WTC11 (cell line): ENCODE measurements at regions not wholly inside any gene's neighbourhood (a gene's known extent, or its start where the extent isn't known, plus 50 kb on each side); places are given as distances from the start of the nearest gene placed in this dataset.

Source experiments
- ATAC-seq: fragments of 200-7000 bp; cut with Tn5 transposase; 2 replicates; pipeline ENCODE4 v1.10.0; 2021; ENCODE audit warnings: mild to moderate bottlenecking, moderate library complexity
- CTCF ChIA-PET: fragments of 300-600 bp; sonication (Branson Sonifier 250); formaldehyde crosslinking; loops from one replicate; lab custom pipeline; 2021; ENCODE audit warnings: antibody characterized with exemption; lab: Charles Lee
- POLR2A ChIA-PET: fragments of 350-600 bp; sonication (Branson Sonifier 250); formaldehyde crosslinking; loops from one replicate; lab custom pipeline; 2021; ENCODE audit warnings: antibody characterized with exemption; lab: Charles Lee
- DNase-seq: peaks from one replicate; pipeline ENCODE4 v3.0.0; 2021; ENCODE audit warnings: low spot score
- H3K27ac Mint-ChIP-seq: 2 replicates; pipeline ENCODE4 v1.8.0; 2021; ENCODE audit warnings: mixed read lengths
- H3K27me3 Mint-ChIP-seq: 2 replicates; pipeline ENCODE4 v1.8.0; 2021; ENCODE audit warnings: low read depth, mild to moderate bottlenecking, moderate library complexity, mixed read lengths
- H3K36me3 Mint-ChIP-seq: 2 replicates; pipeline ENCODE4 v1.8.0; 2021; ENCODE audit warnings: mixed read lengths
- H3K4me1 Mint-ChIP-seq: 2 replicates; pipeline ENCODE4 v1.8.0; 2022; ENCODE audit warnings: mixed read lengths
- H3K4me3 Mint-ChIP-seq: 2 replicates; pipeline ENCODE4 v1.8.0; 2021; ENCODE audit warnings: mild to moderate bottlenecking, moderate library complexity, mixed read lengths
- H3K9me3 Mint-ChIP-seq: 2 replicates; pipeline ENCODE4 v1.8.0; 2021; ENCODE audit warnings: mixed read lengths
- CREB1 ChIP-seq: sonication (generic); formaldehyde crosslinking; IDR thresholded peaks from 2 replicates; pipeline ENCODE4 v1.8.0; 2023; ENCODE audit warnings: mild to moderate bottlenecking, missing genetic modification reagents
- CREM ChIP-seq: sonication (generic); formaldehyde crosslinking; IDR thresholded peaks from 2 replicates; pipeline ENCODE4 v1.8.1; 2022; ENCODE audit warnings: mild to moderate bottlenecking, missing genetic modification reagents, moderate library complexity
- FOXJ3 ChIP-seq: sonication (generic); formaldehyde crosslinking; IDR thresholded peaks from 2 replicates; pipeline ENCODE4 v1.9.0; 2021; ENCODE audit warnings: missing genetic modification reagents, mild to moderate bottlenecking, borderline replicate concordance
- FOXK1 ChIP-seq: sonication (generic); formaldehyde crosslinking; IDR thresholded peaks from 2 replicates; pipeline ENCODE4 v1.8.0; 2022; ENCODE audit warnings: mild to moderate bottlenecking, moderate library complexity, missing genetic modification reagents
- GABPB1 ChIP-seq: sonication (generic); formaldehyde crosslinking; IDR thresholded peaks from 2 replicates; pipeline ENCODE4 v1.8.1; 2023; ENCODE audit warnings: mild to moderate bottlenecking, missing genetic modification reagents
- GRHL2 ChIP-seq: fragments of 250-450 bp; sonication (Bioruptor Pico); IDR thresholded peaks from 2 replicates; pipeline ENCODE4 v1.8.0; 2022; ENCODE audit warnings: mild to moderate bottlenecking, moderate library complexity; ENCODE audit not compliant: insufficient replicate concordance, severe bottlenecking
- IRF2 ChIP-seq: sonication (generic); formaldehyde crosslinking; IDR thresholded peaks from 2 replicates; pipeline ENCODE4 v1.8.0; 2022; ENCODE audit warnings: low read depth, missing genetic modification reagents, borderline replicate concordance
- JAZF1 ChIP-seq: fragments of 250-450 bp; sonication (Bioruptor Pico); IDR thresholded peaks from 2 replicates; pipeline ENCODE4 v1.9.0; 2021; ENCODE audit warnings: moderate library complexity, mild to moderate bottlenecking, inconsistent platforms
- MYBL2 ChIP-seq: sonication (generic); formaldehyde crosslinking; IDR thresholded peaks from 2 replicates; pipeline ENCODE4 v1.8.1; 2023; ENCODE audit warnings: mild to moderate bottlenecking, moderate library complexity, missing genetic modification reagents
- NFYB ChIP-seq: sonication (generic); formaldehyde crosslinking; conservative IDR thresholded peaks from 2 replicates; pipeline ENCODE4 v1.8.0; 2022; ENCODE audit warnings: low read depth, missing genetic modification reagents
- NR2C2 ChIP-seq: sonication (generic); formaldehyde crosslinking; IDR thresholded peaks from 2 replicates; pipeline ENCODE4 v1.8.0; 2022; ENCODE audit warnings: mild to moderate bottlenecking, missing genetic modification reagents
- SOX15 ChIP-seq: fragments of 250-450 bp; sonication (Bioruptor Pico); IDR thresholded peaks from 2 replicates; pipeline ENCODE4 v1.9.0; 2021; ENCODE audit warnings: mild to moderate bottlenecking
- SP1 ChIP-seq: sonication (generic); formaldehyde crosslinking; conservative IDR thresholded peaks from 2 replicates; pipeline ENCODE4 v1.8.1; 2022; ENCODE audit warnings: missing genetic modification reagents
- TEAD1 ChIP-seq: sonication (generic); formaldehyde crosslinking; IDR thresholded peaks from 2 replicates; pipeline ENCODE4 v1.8.0; 2022; ENCODE audit warnings: mild to moderate bottlenecking, missing genetic modification reagents
- TEAD4 ChIP-seq: sonication (generic); formaldehyde crosslinking; IDR thresholded peaks from 2 replicates; pipeline ENCODE4 v1.8.0; 2022; ENCODE audit warnings: mild to moderate bottlenecking, missing genetic modification reagents
- TP53 ChIP-seq: sonication (generic); formaldehyde crosslinking; IDR thresholded peaks from 2 replicates; pipeline ENCODE4 v1.8.1; 2023; ENCODE audit warnings: mild to moderate bottlenecking, missing genetic modification reagents
- ZNF232 ChIP-seq: sonication (generic); formaldehyde crosslinking; IDR thresholded peaks from 2 replicates; pipeline ENCODE4 v1.8.0; 2022; ENCODE audit warnings: mild to moderate bottlenecking, missing genetic modification reagents
- ZNF263 ChIP-seq: sonication (generic); formaldehyde crosslinking; IDR thresholded peaks from 2 replicates; pipeline ENCODE4 v1.8.1; 2022; ENCODE audit warnings: low read depth, mild to moderate bottlenecking, moderate library complexity, missing genetic modification reagents
- ZNF396 ChIP-seq: fragments of 250-450 bp; sonication (Bioruptor Pico); IDR thresholded peaks from 2 replicates; pipeline ENCODE4 v1.8.0; 2021; ENCODE audit warnings: mild to moderate bottlenecking, moderate library complexity, borderline replicate concordance
- TF ChIP-seq, protein P1 (sequence below): sonication (generic); formaldehyde crosslinking; IDR thresholded peaks from 2 replicates; pipeline ENCODE4 v1.8.0; 2023; ENCODE audit warnings: mild to moderate bottlenecking, missing genetic modification reagents
- TF ChIP-seq, protein P2 (sequence below): sonication (generic); formaldehyde crosslinking; IDR thresholded peaks from 2 replicates; pipeline ENCODE4 v1.8.1; 2022; ENCODE audit warnings: mild to moderate bottlenecking, missing genetic modification reagents, moderate library complexity, borderline replicate concordance
- TF ChIP-seq, protein P3 (sequence below): sonication (generic); formaldehyde crosslinking; IDR thresholded peaks from 2 replicates; pipeline ENCODE4 v1.8.1; 2023; ENCODE audit warnings: mild to moderate bottlenecking, missing genetic modification reagents
- TF ChIP-seq, protein P4 (sequence below): sonication (generic); formaldehyde crosslinking; IDR thresholded peaks from 2 replicates; pipeline ENCODE4 v1.8.0; 2022; ENCODE audit warnings: mild to moderate bottlenecking, missing genetic modification reagents
- TF ChIP-seq, protein P5 (sequence below): sonication (generic); formaldehyde crosslinking; IDR thresholded peaks from 2 replicates; pipeline ENCODE4 v1.8.0; 2022; ENCODE audit warnings: missing genetic modification reagents
- TF ChIP-seq, protein P6 (sequence below): sonication (generic); formaldehyde crosslinking; conservative IDR thresholded peaks from 2 replicates; pipeline ENCODE4 v1.8.1; 2022; ENCODE audit warnings: mild to moderate bottlenecking, missing genetic modification reagents
- TF ChIP-seq, protein P7 (sequence below): sonication (generic); formaldehyde crosslinking; IDR thresholded peaks from 2 replicates; pipeline ENCODE4 v1.8.0; 2023; ENCODE audit warnings: missing genetic modification reagents

DNA sequence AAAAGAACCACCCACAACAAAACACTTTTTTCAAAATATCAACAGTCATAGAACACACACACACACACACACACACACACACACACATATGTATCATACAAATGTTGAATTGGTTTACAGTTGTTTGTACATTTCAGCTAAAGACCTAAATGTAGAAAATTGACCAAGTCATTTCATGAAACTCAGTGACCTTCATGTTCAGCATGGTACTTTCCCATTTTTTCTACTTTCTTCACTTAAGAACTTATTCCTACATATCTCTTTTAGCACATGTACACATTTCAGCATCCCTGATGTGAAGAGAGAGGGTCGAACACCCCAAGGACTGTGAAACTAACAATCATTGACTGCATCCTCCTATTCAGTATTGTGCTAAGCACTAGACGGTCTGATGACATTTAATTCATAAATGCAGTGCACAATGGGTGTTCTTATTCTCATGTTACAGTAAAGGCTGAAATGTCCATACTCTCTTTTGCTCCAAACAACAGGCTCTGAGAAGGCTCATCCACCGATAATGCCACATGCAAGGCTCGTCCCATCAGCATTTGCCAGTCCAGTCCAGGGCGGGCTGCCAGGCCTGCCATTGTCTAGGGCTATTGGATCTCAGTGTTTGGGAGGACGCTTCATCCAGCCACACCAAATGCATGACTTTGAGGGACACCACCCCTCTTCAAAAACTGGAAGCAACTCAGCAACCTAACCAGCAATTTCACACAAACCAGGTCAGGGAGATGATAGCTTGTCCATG is 150.1 kb upstream of the RUNX1 start:
- peaks cover 22% of the 10 kb centered on the region for H3K9me3 Mint-ChIP-seq
- H3K4me1 Mint-ChIP-seq: no peaks in the 10 kb centered on the region
- H3K27me3 Mint-ChIP-seq: no peaks in the 10 kb centered on the region
- ChIA-PET POLR2A (no interaction called here), CTCF (no interaction called here)
- DNase-seq (no peak), ATAC-seq (no peak)
- H3K27ac Mint-ChIP-seq: no peak overlapping the region
- TF ChIP-seq ZNF263 (CRISPR knock-in tag): no peak
- TF ChIP-seq, protein P1, sequence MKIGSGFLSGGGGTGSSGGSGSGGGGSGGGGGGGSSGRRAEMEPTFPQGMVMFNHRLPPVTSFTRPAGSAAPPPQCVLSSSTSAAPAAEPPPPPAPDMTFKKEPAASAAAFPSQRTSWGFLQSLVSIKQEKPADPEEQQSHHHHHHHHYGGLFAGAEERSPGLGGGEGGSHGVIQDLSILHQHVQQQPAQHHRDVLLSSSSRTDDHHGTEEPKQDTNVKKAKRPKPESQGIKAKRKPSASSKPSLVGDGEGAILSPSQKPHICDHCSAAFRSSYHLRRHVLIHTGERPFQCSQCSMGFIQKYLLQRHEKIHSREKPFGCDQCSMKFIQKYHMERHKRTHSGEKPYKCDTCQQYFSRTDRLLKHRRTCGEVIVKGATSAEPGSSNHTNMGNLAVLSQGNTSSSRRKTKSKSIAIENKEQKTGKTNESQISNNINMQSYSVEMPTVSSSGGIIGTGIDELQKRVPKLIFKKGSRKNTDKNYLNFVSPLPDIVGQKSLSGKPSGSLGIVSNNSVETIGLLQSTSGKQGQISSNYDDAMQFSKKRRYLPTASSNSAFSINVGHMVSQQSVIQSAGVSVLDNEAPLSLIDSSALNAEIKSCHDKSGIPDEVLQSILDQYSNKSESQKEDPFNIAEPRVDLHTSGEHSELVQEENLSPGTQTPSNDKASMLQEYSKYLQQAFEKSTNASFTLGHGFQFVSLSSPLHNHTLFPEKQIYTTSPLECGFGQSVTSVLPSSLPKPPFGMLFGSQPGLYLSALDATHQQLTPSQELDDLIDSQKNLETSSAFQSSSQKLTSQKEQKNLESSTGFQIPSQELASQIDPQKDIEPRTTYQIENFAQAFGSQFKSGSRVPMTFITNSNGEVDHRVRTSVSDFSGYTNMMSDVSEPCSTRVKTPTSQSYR (CRISPR knock-in tag): no peak
- TF ChIP-seq SOX15 (CRISPR knock-in tag): no peak
- TF ChIP-seq GRHL2: no peak
- TF ChIP-seq, protein P2, sequence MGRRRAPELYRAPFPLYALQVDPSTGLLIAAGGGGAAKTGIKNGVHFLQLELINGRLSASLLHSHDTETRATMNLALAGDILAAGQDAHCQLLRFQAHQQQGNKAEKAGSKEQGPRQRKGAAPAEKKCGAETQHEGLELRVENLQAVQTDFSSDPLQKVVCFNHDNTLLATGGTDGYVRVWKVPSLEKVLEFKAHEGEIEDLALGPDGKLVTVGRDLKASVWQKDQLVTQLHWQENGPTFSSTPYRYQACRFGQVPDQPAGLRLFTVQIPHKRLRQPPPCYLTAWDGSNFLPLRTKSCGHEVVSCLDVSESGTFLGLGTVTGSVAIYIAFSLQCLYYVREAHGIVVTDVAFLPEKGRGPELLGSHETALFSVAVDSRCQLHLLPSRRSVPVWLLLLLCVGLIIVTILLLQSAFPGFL (CRISPR knock-in tag): no peak
- TF ChIP-seq SP1 (CRISPR knock-in tag): no peak
- no peak for TF ChIP-seq FOXK1 (CRISPR knock-in tag)
- no peak for TF ChIP-seq CREM (CRISPR knock-in tag)
- TF ChIP-seq CREB1 (CRISPR knock-in tag): no peak
- TF ChIP-seq IRF2 (CRISPR knock-in tag): no peak
- TF ChIP-seq, protein P3, sequence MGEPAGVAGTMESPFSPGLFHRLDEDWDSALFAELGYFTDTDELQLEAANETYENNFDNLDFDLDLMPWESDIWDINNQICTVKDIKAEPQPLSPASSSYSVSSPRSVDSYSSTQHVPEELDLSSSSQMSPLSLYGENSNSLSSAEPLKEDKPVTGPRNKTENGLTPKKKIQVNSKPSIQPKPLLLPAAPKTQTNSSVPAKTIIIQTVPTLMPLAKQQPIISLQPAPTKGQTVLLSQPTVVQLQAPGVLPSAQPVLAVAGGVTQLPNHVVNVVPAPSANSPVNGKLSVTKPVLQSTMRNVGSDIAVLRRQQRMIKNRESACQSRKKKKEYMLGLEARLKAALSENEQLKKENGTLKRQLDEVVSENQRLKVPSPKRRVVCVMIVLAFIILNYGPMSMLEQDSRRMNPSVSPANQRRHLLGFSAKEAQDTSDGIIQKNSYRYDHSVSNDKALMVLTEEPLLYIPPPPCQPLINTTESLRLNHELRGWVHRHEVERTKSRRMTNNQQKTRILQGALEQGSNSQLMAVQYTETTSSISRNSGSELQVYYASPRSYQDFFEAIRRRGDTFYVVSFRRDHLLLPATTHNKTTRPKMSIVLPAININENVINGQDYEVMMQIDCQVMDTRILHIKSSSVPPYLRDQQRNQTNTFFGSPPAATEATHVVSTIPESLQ (CRISPR knock-in tag): no peak
- no peak for TF ChIP-seq MYBL2 (CRISPR knock-in tag)
- TF ChIP-seq NR2C2 (CRISPR knock-in tag): no peak
- TF ChIP-seq ZNF396 (CRISPR knock-in tag): no peak
- TF ChIP-seq, protein P4, sequence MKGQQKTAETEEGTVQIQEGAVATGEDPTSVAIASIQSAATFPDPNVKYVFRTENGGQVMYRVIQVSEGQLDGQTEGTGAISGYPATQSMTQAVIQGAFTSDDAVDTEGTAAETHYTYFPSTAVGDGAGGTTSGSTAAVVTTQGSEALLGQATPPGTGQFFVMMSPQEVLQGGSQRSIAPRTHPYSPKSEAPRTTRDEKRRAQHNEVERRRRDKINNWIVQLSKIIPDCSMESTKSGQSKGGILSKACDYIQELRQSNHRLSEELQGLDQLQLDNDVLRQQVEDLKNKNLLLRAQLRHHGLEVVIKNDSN (CRISPR knock-in tag): no peak
- TF ChIP-seq TP53 (CRISPR knock-in tag): no peak
- TF ChIP-seq FOXJ3 (CRISPR knock-in tag): no peak
- H3K36me3 Mint-ChIP-seq: no peaks in the 10 kb centered on the region
- H3K4me3 Mint-ChIP-seq: no peak overlapping the region

DNA sequence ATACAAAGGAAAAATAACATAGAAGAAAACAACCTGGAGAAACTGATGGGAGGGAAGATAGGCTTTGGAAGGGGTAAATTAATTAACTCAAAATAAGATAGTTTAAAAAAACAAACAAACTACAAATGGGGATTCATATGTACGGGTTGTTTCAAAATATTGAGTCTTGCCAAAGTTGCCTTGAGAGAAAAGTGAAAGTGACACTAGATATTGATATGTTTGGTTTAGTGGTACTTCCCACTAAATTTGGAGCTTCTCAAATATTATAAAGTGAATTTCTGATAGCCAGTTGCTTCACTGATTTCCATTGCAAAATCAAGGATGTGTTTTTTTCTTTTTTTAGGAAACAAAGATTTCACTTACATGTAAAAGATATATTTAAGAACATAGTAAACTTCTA is 149.5 kb upstream of the RUNX1 start:
- CTCF ChIA-PET: no interaction called here
- Mint-ChIP-seq H3K27me3 (no peaks in the 10 kb centered on the region), H3K27ac (no peak overlapping the region), H3K36me3 (no peaks in the 10 kb centered on the region), H3K9me3 (peaks cover 22% of the 10 kb centered on the region), H3K4me3 (no peak overlapping the region)
- DNase-seq (no peak), ATAC-seq (no peak)
- TF ChIP-seq CREM (CRISPR knock-in tag) (no peak), NFYB (CRISPR knock-in tag) (no peak), GABPB1 (no peak), ZNF232 (CRISPR knock-in tag) (no peak), NR2C2 (CRISPR knock-in tag) (no peak), TEAD4 (CRISPR knock-in tag) (no peak), TEAD1 (no peak), JAZF1 (CRISPR knock-in tag) (no peak)
- TF ChIP-seq, protein P5, sequence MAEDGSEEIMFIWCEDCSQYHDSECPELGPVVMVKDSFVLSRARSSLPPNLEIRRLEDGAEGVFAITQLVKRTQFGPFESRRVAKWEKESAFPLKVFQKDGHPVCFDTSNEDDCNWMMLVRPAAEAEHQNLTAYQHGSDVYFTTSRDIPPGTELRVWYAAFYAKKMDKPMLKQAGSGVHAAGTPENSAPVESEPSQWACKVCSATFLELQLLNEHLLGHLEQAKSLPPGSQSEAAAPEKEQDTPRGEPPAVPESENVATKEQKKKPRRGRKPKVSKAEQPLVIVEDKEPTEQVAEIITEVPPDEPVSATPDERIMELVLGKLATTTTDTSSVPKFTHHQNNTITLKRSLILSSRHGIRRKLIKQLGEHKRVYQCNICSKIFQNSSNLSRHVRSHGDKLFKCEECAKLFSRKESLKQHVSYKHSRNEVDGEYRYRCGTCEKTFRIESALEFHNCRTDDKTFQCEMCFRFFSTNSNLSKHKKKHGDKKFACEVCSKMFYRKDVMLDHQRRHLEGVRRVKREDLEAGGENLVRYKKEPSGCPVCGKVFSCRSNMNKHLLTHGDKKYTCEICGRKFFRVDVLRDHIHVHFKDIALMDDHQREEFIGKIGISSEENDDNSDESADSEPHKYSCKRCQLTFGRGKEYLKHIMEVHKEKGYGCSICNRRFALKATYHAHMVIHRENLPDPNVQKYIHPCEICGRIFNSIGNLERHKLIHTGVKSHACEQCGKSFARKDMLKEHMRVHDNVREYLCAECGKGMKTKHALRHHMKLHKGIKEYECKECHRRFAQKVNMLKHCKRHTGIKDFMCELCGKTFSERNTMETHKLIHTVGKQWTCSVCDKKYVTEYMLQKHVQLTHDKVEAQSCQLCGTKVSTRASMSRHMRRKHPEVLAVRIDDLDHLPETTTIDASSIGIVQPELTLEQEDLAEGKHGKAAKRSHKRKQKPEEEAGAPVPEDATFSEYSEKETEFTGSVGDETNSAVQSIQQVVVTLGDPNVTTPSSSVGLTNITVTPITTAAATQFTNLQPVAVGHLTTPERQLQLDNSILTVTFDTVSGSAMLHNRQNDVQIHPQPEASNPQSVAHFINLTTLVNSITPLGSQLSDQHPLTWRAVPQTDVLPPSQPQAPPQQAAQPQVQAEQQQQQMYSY (CRISPR knock-in tag): no peak
- TF ChIP-seq, protein P6, sequence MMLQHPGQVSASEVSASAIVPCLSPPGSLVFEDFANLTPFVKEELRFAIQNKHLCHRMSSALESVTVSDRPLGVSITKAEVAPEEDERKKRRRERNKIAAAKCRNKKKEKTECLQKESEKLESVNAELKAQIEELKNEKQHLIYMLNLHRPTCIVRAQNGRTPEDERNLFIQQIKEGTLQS (CRISPR knock-in tag): no peak
- TF ChIP-seq, protein P7, sequence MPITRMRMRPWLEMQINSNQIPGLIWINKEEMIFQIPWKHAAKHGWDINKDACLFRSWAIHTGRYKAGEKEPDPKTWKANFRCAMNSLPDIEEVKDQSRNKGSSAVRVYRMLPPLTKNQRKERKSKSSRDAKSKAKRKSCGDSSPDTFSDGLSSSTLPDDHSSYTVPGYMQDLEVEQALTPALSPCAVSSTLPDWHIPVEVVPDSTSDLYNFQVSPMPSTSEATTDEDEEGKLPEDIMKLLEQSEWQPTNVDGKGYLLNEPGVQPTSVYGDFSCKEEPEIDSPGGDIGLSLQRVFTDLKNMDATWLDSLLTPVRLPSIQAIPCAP: no peak
- TF ChIP-seq, all 79 proteins: peak for 0
- POLR2A ChIA-PET: no interaction called here
- H3K4me1 Mint-ChIP-seq: no peaks in the 10 kb centered on the region
